G401 (cell line): ENCODE measurements at regions not wholly inside any gene's neighbourhood (a gene's known extent, or its start where the extent isn't known, plus 50 kb on each side); places are given as distances from the start of the nearest gene placed in this dataset.

Experiments used
- DNase-seq: peaks from one replicate; pipeline ENCODE4 v3.0.0-alpha.2; 2015; ENCODE audit warnings: low spot score
- in situ Hi-C: cut with HindIII; loops from 2 replicates; pipeline ENCODE4 v1.10.0; 2016; ENCODE audit warnings: low sequenced_read_pairs, mixed read lengths

GRCh38 chr5:32973646-32974045 is 262.5 kb downstream of the NPR3 start:
- in situ Hi-C loops: no loop called here
- DNase-seq: no peak

- no peak for DNase-seq
- in situ Hi-C loops: no loop called here
Observed at GRCh38 chr5:32975656-32976375, 264.7 kb downstream of the NPR3 start.

- no peak for DNase-seq
- in situ Hi-C loops: no loop called here
Observed at GRCh38 chr5:32981061-32981460, 269.9 kb downstream of the NPR3 start.

- DNase-seq: no peak
- in situ Hi-C loops: no loop called here
Observed at GRCh38 chr5:32984851-32985610, 273.9 kb downstream of the NPR3 start.

- in situ Hi-C loops: no loop called here
- no peak for DNase-seq
Observed at GRCh38 chr5:32989815-32990214, 278.7 kb downstream of the NPR3 start.

GRCh38 chr5:32990593-32991420 is 279.7 kb downstream of the NPR3 start:
- in situ Hi-C loops: no loop called here
- DNase-seq: no peak

GRCh38 chr5:32991421-32991815 is 280.3 kb downstream of the NPR3 start:
- no peak for DNase-seq
- in situ Hi-C loops: no loop called here

- in situ Hi-C loops: no loop called here
- no peak for DNase-seq
Observed at GRCh38 chr5:32996336-32996735, 285.2 kb downstream of the NPR3 start.

- no peak for DNase-seq
- in situ Hi-C loops: no loop called here
Observed at GRCh38 chr5:33008751-33009418, 297.8 kb downstream of the NPR3 start.

- no peak for DNase-seq
- in situ Hi-C loops: no loop called here
Observed at GRCh38 chr5:33010846-33011245, 299.7 kb downstream of the NPR3 start.

- in situ Hi-C loops: no loop called here
- no peak for DNase-seq
Observed at GRCh38 chr5:33011801-33012200, 300.7 kb downstream of the NPR3 start.

- in situ Hi-C loops: no loop called here
- no peak for DNase-seq
Observed at GRCh38 chr5:33023649-33024048, 312.5 kb downstream of the NPR3 start.

- no peak for DNase-seq
- in situ Hi-C loops: no loop called here
Observed at GRCh38 chr5:33032271-33033070, 321.4 kb downstream of the NPR3 start.

- in situ Hi-C loops: no loop called here
- no peak for DNase-seq
Observed at GRCh38 chr5:33033516-33033915, 322.4 kb downstream of the NPR3 start.

- no peak for DNase-seq
- in situ Hi-C loops: no loop called here
Observed at GRCh38 chr5:33034777-33035176, 323.7 kb downstream of the NPR3 start.

GRCh38 chr5:33035851-33036527 is 324.9 kb downstream of the NPR3 start:
- in situ Hi-C loops: no loop called here
- DNase-seq: no peak

- no peak for DNase-seq
- in situ Hi-C loops: no loop called here
Observed at GRCh38 chr5:33037076-33037475, 326.0 kb downstream of the NPR3 start.

GRCh38 chr5:33041586-33041985 is 330.5 kb downstream of the NPR3 start:
- in situ Hi-C loops: no loop called here
- DNase-seq: no peak
